ENCODE measurements at regions not wholly inside any gene's neighbourhood (a gene's known extent, or its start where the extent isn't known, plus 50 kb on each side); places are given as distances from the start of the nearest gene placed in this dataset.

GRCh38 chr9:119092125-119092524 lies 277.1 kb downstream of the BRINP1 start:
- no peaks in the 10 kb centered on the region for H3K9me3 ChIP-seq (replicated peaks; ENCODE audit: control insufficient read depth, insufficient read depth, low read length)
- in situ Hi-C loops (cut with MboI), result no loop called here
- no peaks in the 10 kb centered on the region for H3K36me3 ChIP-seq (ENCODE audit: control insufficient read depth in 2 of 2, insufficient read depth in 2 of 2, low read length in 1 of 2)
- CTCF ChIA-PET, result no interaction called here
- no peak for FAIRE-seq
- TF ChIP-seq CBFB (IDR thresholded peaks at IDR 0.05; ENCODE audit: low read depth) (no peak), E2F4 (IDR thresholded peaks at IDR 0.05; ENCODE audit: low read depth, low read length) (no peak), SIX5 (IDR thresholded peaks at IDR 0.05; ENCODE audit: low read depth, low read length, severe bottlenecking) (no peak), ZSCAN29 (IDR thresholded peaks at IDR 0.05) (no peak), POU2F2 (IDR thresholded peaks at IDR 0.05; ENCODE audit: borderline replicate concordance, low read depth, low read length) (no peak), SUPT20H (IDR thresholded peaks at IDR 0.05; ENCODE audit: borderline replicate concordance, control insufficient read depth, low read depth, low read length) (no peak), CHD4 (IDR thresholded peaks at IDR 0.05) (no peak), JUNB (IDR thresholded peaks at IDR 0.05) (no peak), HDGF (IDR thresholded peaks at IDR 0.05) (no peak), SRF (IDR thresholded peaks at IDR 0.05; ENCODE audit: low read depth in 2 of 2, low read length in 2 of 2) (no peak), SREBF2 (IDR thresholded peaks at IDR 0.05; ENCODE audit: low read length) (no peak)
- TF ChIP-seq, protein P1, sequence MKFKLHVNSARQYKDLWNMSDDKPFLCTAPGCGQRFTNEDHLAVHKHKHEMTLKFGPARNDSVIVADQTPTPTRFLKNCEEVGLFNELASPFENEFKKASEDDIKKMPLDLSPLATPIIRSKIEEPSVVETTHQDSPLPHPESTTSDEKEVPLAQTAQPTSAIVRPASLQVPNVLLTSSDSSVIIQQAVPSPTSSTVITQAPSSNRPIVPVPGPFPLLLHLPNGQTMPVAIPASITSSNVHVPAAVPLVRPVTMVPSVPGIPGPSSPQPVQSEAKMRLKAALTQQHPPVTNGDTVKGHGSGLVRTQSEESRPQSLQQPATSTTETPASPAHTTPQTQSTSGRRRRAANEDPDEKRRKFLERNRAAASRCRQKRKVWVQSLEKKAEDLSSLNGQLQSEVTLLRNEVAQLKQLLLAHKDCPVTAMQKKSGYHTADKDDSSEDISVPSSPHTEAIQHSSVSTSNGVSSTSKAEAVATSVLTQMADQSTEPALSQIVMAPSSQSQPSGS (IDR thresholded peaks at IDR 0.05; ENCODE audit: low read length), result no peak
- no TSS peak for BruUV-seq (replicated peaks)
- no peak overlapping the region for H3K9ac ChIP-seq (ENCODE audit: control insufficient read depth, insufficient read depth, low read length)
- ATAC-seq, result no peak
- no peak overlapping the region for H3K4me2 ChIP-seq (ENCODE audit: control insufficient read depth, insufficient read depth)
- no peaks in the 10 kb centered on the region for H3K27me3 ChIP-seq (replicated peaks in 1 of 2; ENCODE audit: control insufficient read depth in 2 of 2, insufficient read depth in 2 of 2, low read length in 1 of 2)
- WGBS (ENCODE audit: insufficient coverage, insufficient replicate concordance, low lambda C conversion rate, missing lambda C conversion rate), result 42% methylated on average over 5 of the region's 5 CpGs
- no peaks in the 10 kb centered on the region for H3K79me2 ChIP-seq (ENCODE audit: control insufficient read depth, insufficient read depth, low read length)
- no peaks in the 10 kb centered on the region for H4K20me1 ChIP-seq (ENCODE audit: control insufficient read depth, insufficient read depth)
- H3K4me3 ChIP-seq, result no peak overlapping the region
- intact Hi-C loops (cut with micrococcal nuclease; ENCODE audit: unreplicated experiment), result no loop called here
- no peak overlapping the region for H2AFZ ChIP-seq (ENCODE audit: control insufficient read depth, low read depth, low read length)
- no peak for DNase-seq (ENCODE audit: low read depth, low spot score)
- POLR2A ChIA-PET, result no interaction called here
- SMC1A ChIA-PET (ENCODE audit: uncharacterized antibody, unreplicated experiment), result no interaction called here
- H3K27ac ChIP-seq (ENCODE audit: control insufficient read depth, insufficient read depth), result no peak overlapping the region
- H3K4me1 ChIP-seq (ENCODE audit: control insufficient read depth, insufficient read depth, low read length), result no peaks in the 10 kb centered on the region
- RAD21 ChIA-PET (ENCODE audit: unreplicated experiment), result no interaction called here

Data from GM12878 (cell line).